Stomach (tissue), 4 donors: ENCODE measurements at regions not wholly inside any gene's neighbourhood (a gene's known extent, or its start where the extent isn't known, plus 50 kb on each side); places are given as distances from the start of the nearest gene placed in this dataset.

Source experiments
- POLR2A ChIP-seq, 4 donors: fragments of 450-650 bp; IDR thresholded peaks; one replicate each; pipeline ENCODE4 v1.6.1; 2016; ENCODE audit warnings: antibody characterized with exemption in 4 of 4, control low read depth in 2 of 4, mild to moderate bottlenecking in 1 of 4, moderate library complexity in 1 of 4
- POLR2AphosphoS5 ChIP-seq, 3 donors: sonication (generic); formaldehyde crosslinking; IDR thresholded peaks; one replicate each; pipeline ENCODE4 v1.6.1; 2016; ENCODE audit warnings: antibody characterized with exemption in 3 of 3
- TF ChIP-seq, protein P1 (sequence below), 7 experiments: fragments of 450-650 bp in 4 of 7; fragments of 200-600 bp in 3 of 7; sonication (generic) in 3 of 7; IDR thresholded peaks; one replicate each; pipeline ENCODE4 v1.5.1; 2016 to 2019; ENCODE audit warnings: antibody characterized with exemption in 7 of 7, control low read depth in 2 of 7, mild to moderate bottlenecking in 1 of 7

DNA sequence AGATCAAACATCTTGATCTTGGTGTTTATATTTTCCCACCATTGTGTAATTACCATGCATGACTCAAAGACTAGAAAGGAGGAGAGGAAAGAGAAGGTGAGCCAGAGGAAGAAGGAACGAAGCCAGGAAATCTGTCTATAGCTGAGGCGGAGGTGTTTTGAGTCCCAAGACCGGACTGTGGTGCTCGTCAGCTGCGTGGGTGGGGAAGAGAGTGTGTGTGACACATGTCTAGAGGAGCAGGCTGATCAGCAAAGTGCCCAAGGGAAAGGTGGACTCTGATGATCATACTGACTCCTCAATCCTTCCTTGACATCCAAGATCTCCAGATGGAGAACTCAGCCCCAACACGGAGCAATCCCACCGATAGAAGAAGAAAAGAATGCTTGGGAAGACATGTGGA is 189.5 kb upstream of the MINDY3 start:
- TF ChIP-seq, protein P1, sequence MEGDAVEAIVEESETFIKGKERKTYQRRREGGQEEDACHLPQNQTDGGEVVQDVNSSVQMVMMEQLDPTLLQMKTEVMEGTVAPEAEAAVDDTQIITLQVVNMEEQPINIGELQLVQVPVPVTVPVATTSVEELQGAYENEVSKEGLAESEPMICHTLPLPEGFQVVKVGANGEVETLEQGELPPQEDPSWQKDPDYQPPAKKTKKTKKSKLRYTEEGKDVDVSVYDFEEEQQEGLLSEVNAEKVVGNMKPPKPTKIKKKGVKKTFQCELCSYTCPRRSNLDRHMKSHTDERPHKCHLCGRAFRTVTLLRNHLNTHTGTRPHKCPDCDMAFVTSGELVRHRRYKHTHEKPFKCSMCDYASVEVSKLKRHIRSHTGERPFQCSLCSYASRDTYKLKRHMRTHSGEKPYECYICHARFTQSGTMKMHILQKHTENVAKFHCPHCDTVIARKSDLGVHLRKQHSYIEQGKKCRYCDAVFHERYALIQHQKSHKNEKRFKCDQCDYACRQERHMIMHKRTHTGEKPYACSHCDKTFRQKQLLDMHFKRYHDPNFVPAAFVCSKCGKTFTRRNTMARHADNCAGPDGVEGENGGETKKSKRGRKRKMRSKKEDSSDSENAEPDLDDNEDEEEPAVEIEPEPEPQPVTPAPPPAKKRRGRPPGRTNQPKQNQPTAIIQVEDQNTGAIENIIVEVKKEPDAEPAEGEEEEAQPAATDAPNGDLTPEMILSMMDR (IDR thresholded peaks at IDR 0.05), result no peak
- TF ChIP-seq POLR2A (IDR thresholded peaks at IDR 0.05) (no peak), POLR2AphosphoS5 (IDR thresholded peaks at IDR 0.05) (no peak)
